Astrocyte (in vitro differentiated cells and primary cell): ENCODE measurements at regions not wholly inside any gene's neighbourhood (a gene's known extent, or its start where the extent isn't known, plus 50 kb on each side); places are given as distances from the start of the nearest gene placed in this dataset.

Source experiments
- DNase-seq: peaks from one replicate; pipeline ENCODE4 v3.0.0-alpha.2; 2010; ENCODE audit warnings: low read depth
- FAIRE-seq: peaks from 2 replicates; lab custom pipeline; 2011; peaks lifted over from hg19 to GRCh38; lab: Jason Lieb, UNC
- H2AFZ ChIP-seq: 2 replicates; pipeline ENCODE4 v1.6.0; 2012; ENCODE audit warnings: low read depth, low read length, inconsistent platforms
- H3K27ac ChIP-seq: 2 replicates; pipeline ENCODE4 v1.5.1; 2011; ENCODE audit warnings: low read depth, low read length, inconsistent platforms
- H3K27me3 ChIP-seq: 2 replicates; pipeline ENCODE4 v1.6.0; 2011; ENCODE audit warnings: low read length, inconsistent platforms; ENCODE audit not compliant: insufficient read depth
- H3K36me3 ChIP-seq: 2 replicates; pipeline ENCODE4 v1.5.1; 2011; ENCODE audit warnings: low read length, inconsistent platforms; ENCODE audit not compliant: insufficient read depth
- H3K4me1 ChIP-seq: 2 replicates; pipeline ENCODE4 v1.5.1; 2011; ENCODE audit warnings: low read length, inconsistent platforms; ENCODE audit not compliant: insufficient read depth
- H3K4me2 ChIP-seq: 2 replicates; pipeline ENCODE4 v1.6.0; 2012; ENCODE audit warnings: low read length, inconsistent platforms
- H3K4me3 ChIP-seq: 2 replicates; pipeline ENCODE4 v1.5.1; 2011; ENCODE audit warnings: low read depth, mild to moderate bottlenecking, low read length, inconsistent platforms; ENCODE audit not compliant: insufficient read depth
- H3K79me2 ChIP-seq: 2 replicates; pipeline ENCODE4 v1.6.0; 2012; ENCODE audit warnings: mild to moderate bottlenecking, low read length, inconsistent platforms; ENCODE audit not compliant: insufficient read depth
- H3K9ac ChIP-seq: 2 replicates; pipeline ENCODE4 v1.6.0; 2012; ENCODE audit warnings: mild to moderate bottlenecking, low read length, inconsistent platforms
- H3K9me3 ChIP-seq: 2 replicates; pipeline ENCODE4 v1.5.1; 2012; ENCODE audit warnings: low read depth, mild to moderate bottlenecking, low read length, inconsistent platforms; ENCODE audit not compliant: insufficient read depth
- H4K20me1 ChIP-seq: 2 replicates; pipeline ENCODE4 v1.6.0; 2012; ENCODE audit warnings: low read length, inconsistent platforms; ENCODE audit not compliant: insufficient read depth
- H3K27ac Mint-ChIP-seq: one replicate; pipeline ENCODE4 v1.8.0; 2021; ENCODE audit warnings: mild to moderate bottlenecking, mixed read lengths; ENCODE audit not compliant: unreplicated experiment
- H3K27me3 Mint-ChIP-seq: one replicate; pipeline ENCODE4 v1.8.0; 2021; ENCODE audit warnings: low read depth, mixed read lengths; ENCODE audit not compliant: unreplicated experiment
- H3K36me3 Mint-ChIP-seq: one replicate; pipeline ENCODE4 v1.8.0; 2021; ENCODE audit warnings: low read depth, mixed read lengths; ENCODE audit not compliant: unreplicated experiment
- H3K4me1 Mint-ChIP-seq: one replicate; pipeline ENCODE4 v1.8.0; 2021; ENCODE audit warnings: low read depth, mixed read lengths; ENCODE audit not compliant: unreplicated experiment
- H3K4me3 Mint-ChIP-seq: one replicate; pipeline ENCODE4 v1.8.0; 2021; ENCODE audit warnings: mild to moderate bottlenecking, moderate library complexity, mixed read lengths; ENCODE audit not compliant: unreplicated experiment
- H3K9me3 Mint-ChIP-seq: one replicate; pipeline ENCODE4 v1.8.0; 2021; ENCODE audit warnings: mild to moderate bottlenecking, mixed read lengths; ENCODE audit not compliant: unreplicated experiment
- CTCF ChIP-seq: IDR thresholded peaks from 2 replicates; pipeline ENCODE4 v1.5.1; 2011; ENCODE audit warnings: low read depth, mild to moderate bottlenecking, inconsistent platforms, low read length, moderate library complexity; ENCODE audit not compliant: insufficient read depth
- EZH2 ChIP-seq: IDR thresholded peaks from 2 replicates; pipeline ENCODE4 v1.6.1; 2012; ENCODE audit warnings: mild to moderate bottlenecking, low read length, inconsistent platforms; ENCODE audit not compliant: insufficient read depth

GRCh38 chr11:107276077-107276476 is 181.5 kb downstream of the CWF19L2 start:
- no peaks in the 10 kb centered on the region for H3K4me1 ChIP-seq
- no peak overlapping the region for H3K4me2 ChIP-seq
- H3K27me3 Mint-ChIP-seq, result peaks cover 3% of the 10 kb centered on the region
- no peaks in the 10 kb centered on the region for H3K9me3 Mint-ChIP-seq
- H3K9me3 ChIP-seq, result no peaks in the 10 kb centered on the region
- H4K20me1 ChIP-seq, result no peaks in the 10 kb centered on the region
- FAIRE-seq (no peak), DNase-seq (no peak)
- no peaks in the 10 kb centered on the region for H3K79me2 ChIP-seq
- H3K4me3 Mint-ChIP-seq, result no peak overlapping the region
- H3K4me1 Mint-ChIP-seq, result no peaks in the 10 kb centered on the region
- no peak for TF ChIP-seq EZH2
- no peak for TF ChIP-seq CTCF
- H3K27me3 ChIP-seq, result no peaks in the 10 kb centered on the region
- H2AFZ ChIP-seq, result no peak overlapping the region
- no peak overlapping the region for H3K27ac Mint-ChIP-seq
- no peak overlapping the region for H3K9ac ChIP-seq
- no peaks in the 10 kb centered on the region for H3K36me3 ChIP-seq
- H3K27ac ChIP-seq, result no peak overlapping the region
- H3K4me3 ChIP-seq, result no peak overlapping the region
- H3K36me3 Mint-ChIP-seq, result no peaks in the 10 kb centered on the region

GRCh38 chr11:107275632-107276031 is 182.0 kb downstream of the CWF19L2 start:
- H3K9ac ChIP-seq, result no peak overlapping the region
- no peaks in the 10 kb centered on the region for H3K79me2 ChIP-seq
- no peaks in the 10 kb centered on the region for H3K9me3 ChIP-seq
- H3K4me2 ChIP-seq, result no peak overlapping the region
- no peaks in the 10 kb centered on the region for H3K27me3 ChIP-seq
- no peak overlapping the region for H2AFZ ChIP-seq
- no peak overlapping the region for H3K27ac Mint-ChIP-seq
- H4K20me1 ChIP-seq, result no peaks in the 10 kb centered on the region
- TF ChIP-seq CTCF, result no peak
- no peak for TF ChIP-seq EZH2
- H3K36me3 Mint-ChIP-seq, result no peaks in the 10 kb centered on the region
- FAIRE-seq, result no peak
- H3K36me3 ChIP-seq, result no peaks in the 10 kb centered on the region
- H3K4me1 ChIP-seq, result no peaks in the 10 kb centered on the region
- DNase-seq, result no peak
- H3K4me3 Mint-ChIP-seq, result no peak overlapping the region
- no peaks in the 10 kb centered on the region for H3K4me1 Mint-ChIP-seq
- H3K27me3 Mint-ChIP-seq, result peaks cover 3% of the 10 kb centered on the region
- no peaks in the 10 kb centered on the region for H3K9me3 Mint-ChIP-seq
- no peak overlapping the region for H3K4me3 ChIP-seq
- H3K27ac ChIP-seq, result no peak overlapping the region

GRCh38 chr11:107274138-107274537 is 183.5 kb downstream of the CWF19L2 start:
- Histone ChIP-seq H3K79me2 (no peaks in the 10 kb centered on the region), H4K20me1 (no peaks in the 10 kb centered on the region), H3K9ac (no peak overlapping the region), H3K27me3 (no peaks in the 10 kb centered on the region), H3K4me3 (no peak overlapping the region), H3K9me3 (no peaks in the 10 kb centered on the region), H3K4me2 (no peak overlapping the region), H3K27ac (no peak overlapping the region), H3K4me1 (no peaks in the 10 kb centered on the region), H2AFZ (no peak overlapping the region), H3K36me3 (no peaks in the 10 kb centered on the region)
- DNase-seq (no peak), FAIRE-seq (no peak)
- H3K9me3 Mint-ChIP-seq, result no peaks in the 10 kb centered on the region
- H3K4me3 Mint-ChIP-seq, result no peak overlapping the region
- H3K27ac Mint-ChIP-seq, result no peak overlapping the region
- TF ChIP-seq CTCF (no peak), EZH2 (no peak)
- no peaks in the 10 kb centered on the region for H3K36me3 Mint-ChIP-seq
- H3K27me3 Mint-ChIP-seq, result peaks cover 3% of the 10 kb centered on the region
- H3K4me1 Mint-ChIP-seq, result no peaks in the 10 kb centered on the region
